ENCODE measurements at regions not wholly inside any gene's neighbourhood (a gene's known extent, or its start where the extent isn't known, plus 50 kb on each side); places are given as distances from the start of the nearest gene placed in this dataset.

DNA sequence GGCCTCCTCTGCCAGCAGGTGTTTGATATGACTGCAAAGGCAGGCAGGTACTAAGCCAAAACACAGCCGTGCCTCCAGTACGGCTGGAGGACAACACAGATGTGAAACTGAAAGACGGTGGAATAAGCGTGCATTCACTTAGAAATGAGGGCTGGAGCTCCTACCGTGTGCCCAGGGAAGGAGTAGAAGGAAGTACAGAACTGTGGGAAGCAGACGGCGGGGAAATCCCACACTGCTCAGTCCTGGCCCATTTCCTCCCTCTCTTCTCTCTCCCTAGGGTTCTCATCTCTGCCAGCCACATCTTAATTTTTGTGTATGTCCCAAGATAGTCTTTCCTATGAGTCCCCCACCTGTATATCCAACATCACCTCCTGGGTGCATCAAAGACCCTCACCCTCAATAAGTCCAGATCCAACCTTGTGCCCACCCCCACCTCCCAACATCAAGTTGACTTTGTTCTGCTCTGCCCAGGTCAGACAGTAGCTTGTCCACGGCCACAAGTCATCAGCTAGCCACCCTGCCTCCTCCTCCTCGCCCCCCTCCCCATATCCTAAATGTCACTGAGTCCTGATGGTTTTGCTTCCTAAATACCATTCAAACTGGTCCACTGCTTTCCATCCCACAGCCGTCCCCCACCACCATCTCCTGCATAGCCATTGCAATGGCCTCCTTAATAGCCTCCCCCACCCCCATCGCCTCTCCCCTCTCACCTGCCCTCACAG is 77.1 kb upstream of the RPL38 start:
- TF ChIP-seq, protein P1, sequence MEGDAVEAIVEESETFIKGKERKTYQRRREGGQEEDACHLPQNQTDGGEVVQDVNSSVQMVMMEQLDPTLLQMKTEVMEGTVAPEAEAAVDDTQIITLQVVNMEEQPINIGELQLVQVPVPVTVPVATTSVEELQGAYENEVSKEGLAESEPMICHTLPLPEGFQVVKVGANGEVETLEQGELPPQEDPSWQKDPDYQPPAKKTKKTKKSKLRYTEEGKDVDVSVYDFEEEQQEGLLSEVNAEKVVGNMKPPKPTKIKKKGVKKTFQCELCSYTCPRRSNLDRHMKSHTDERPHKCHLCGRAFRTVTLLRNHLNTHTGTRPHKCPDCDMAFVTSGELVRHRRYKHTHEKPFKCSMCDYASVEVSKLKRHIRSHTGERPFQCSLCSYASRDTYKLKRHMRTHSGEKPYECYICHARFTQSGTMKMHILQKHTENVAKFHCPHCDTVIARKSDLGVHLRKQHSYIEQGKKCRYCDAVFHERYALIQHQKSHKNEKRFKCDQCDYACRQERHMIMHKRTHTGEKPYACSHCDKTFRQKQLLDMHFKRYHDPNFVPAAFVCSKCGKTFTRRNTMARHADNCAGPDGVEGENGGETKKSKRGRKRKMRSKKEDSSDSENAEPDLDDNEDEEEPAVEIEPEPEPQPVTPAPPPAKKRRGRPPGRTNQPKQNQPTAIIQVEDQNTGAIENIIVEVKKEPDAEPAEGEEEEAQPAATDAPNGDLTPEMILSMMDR (IDR thresholded peaks at IDR 0.05) = no peak
- no peak for TF ChIP-seq POLR2A (IDR thresholded peaks at IDR 0.05)

All from breast epithelium (tissue), 3 donors.